GM12891 (cell line): ENCODE measurements at regions not wholly inside any gene's neighbourhood (a gene's known extent, or its start where the extent isn't known, plus 50 kb on each side); places are given as distances from the start of the nearest gene placed in this dataset.

Source experiments
- DNase-seq: peaks from one replicate; pipeline ENCODE4 v3.0.0; 2011; ENCODE audit warnings: low spot score; ENCODE audit not compliant: insufficient read length
- FAIRE-seq: peaks from 2 replicates; lab custom pipeline; 2011; peaks lifted over from hg19 to GRCh38; lab: Jason Lieb, UNC
- PAX5 ChIP-seq: IDR thresholded peaks from 2 replicates; pipeline ENCODE4 v1.6.1; 2011; ENCODE audit warnings: low read length, moderate library complexity, mild to moderate bottlenecking; ENCODE audit not compliant: insufficient read depth, severe bottlenecking
- POLR2A ChIP-seq: IDR thresholded peaks from 2 replicates; pipeline ENCODE4 v1.6.1; 2011; ENCODE audit warnings: low read depth, low read length, control low read depth
- POLR2AphosphoS5 ChIP-seq: IDR thresholded peaks from 2 replicates; pipeline ENCODE4 v1.6.1; 2011; ENCODE audit warnings: low read depth, low read length, control low read depth
- POU2F2 ChIP-seq: IDR thresholded peaks from 2 replicates; pipeline ENCODE4 v1.6.1; 2011; ENCODE audit warnings: low read depth, mild to moderate bottlenecking, control low read depth, low read length, moderate library complexity
- SPI1 ChIP-seq: IDR thresholded peaks from 2 replicates; pipeline ENCODE4 v1.6.1; 2011; ENCODE audit warnings: low read depth, low read length, control low read depth
- TAF1 ChIP-seq: IDR thresholded peaks from 2 replicates; pipeline ENCODE4 v1.6.1; 2011; ENCODE audit warnings: low read depth, low read length, control low read depth

- no peak for DNase-seq
- no peak for FAIRE-seq
- TF ChIP-seq POLR2AphosphoS5 (no peak), TAF1 (no peak), POU2F2 (no peak), POLR2A (no peak), PAX5 (no peak)
Observed at GRCh38 chr6:85396159-85396808, 53.6 kb upstream of the NT5E start.

GRCh38 chr6:85395746-85396145 lies 54.1 kb upstream of the NT5E start:
- FAIRE-seq: no peak
- no peak for TF ChIP-seq SPI1
- TF ChIP-seq TAF1: no peak
- TF ChIP-seq PAX5: no peak
- no peak for TF ChIP-seq POLR2AphosphoS5
- TF ChIP-seq POU2F2: no peak
- TF ChIP-seq POLR2A: no peak
- DNase-seq: no peak

GRCh38 chr6:85394853-85395538 lies 54.9 kb upstream of the NT5E start:
- no peak for TF ChIP-seq POU2F2
- TF ChIP-seq PAX5: no peak
- TF ChIP-seq TAF1: no peak
- no peak for TF ChIP-seq POLR2A
- no peak for TF ChIP-seq SPI1
- TF ChIP-seq POLR2AphosphoS5: no peak
- no peak for DNase-seq
- FAIRE-seq: no peak

- no peak for FAIRE-seq
- TF ChIP-seq POU2F2: no peak
- no peak for TF ChIP-seq POLR2AphosphoS5
- no peak for TF ChIP-seq POLR2A
- TF ChIP-seq SPI1: no peak
- TF ChIP-seq TAF1: no peak
- TF ChIP-seq PAX5: no peak
- DNase-seq: no peak
Observed at GRCh38 chr6:85394199-85394598, 55.7 kb upstream of the NT5E start.

DNA sequence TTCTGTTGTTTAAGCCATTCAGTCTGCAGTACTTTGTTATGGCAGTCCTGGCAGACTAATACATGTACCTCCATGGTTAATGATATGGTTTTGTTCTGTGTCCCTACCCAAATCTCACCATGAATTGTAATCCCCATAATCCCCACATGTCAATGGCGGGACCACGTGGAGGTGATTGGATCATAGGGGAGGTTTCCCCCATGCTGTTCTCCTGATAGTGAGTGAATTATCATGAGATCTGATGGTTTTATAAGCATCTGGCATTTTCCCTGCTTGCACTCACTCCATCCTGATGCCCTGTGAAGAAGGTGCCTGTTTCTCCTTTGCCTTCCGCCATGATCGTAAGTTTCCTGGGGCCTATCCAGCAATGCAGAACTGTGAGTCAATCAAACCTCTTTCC lies 57.5 kb upstream of the NT5E start:
- no peak for TF ChIP-seq POLR2AphosphoS5
- no peak for TF ChIP-seq PAX5
- TF ChIP-seq POLR2A: no peak
- TF ChIP-seq POU2F2: no peak
- TF ChIP-seq TAF1: no peak
- TF ChIP-seq SPI1: no peak
- no peak for DNase-seq

DNA sequence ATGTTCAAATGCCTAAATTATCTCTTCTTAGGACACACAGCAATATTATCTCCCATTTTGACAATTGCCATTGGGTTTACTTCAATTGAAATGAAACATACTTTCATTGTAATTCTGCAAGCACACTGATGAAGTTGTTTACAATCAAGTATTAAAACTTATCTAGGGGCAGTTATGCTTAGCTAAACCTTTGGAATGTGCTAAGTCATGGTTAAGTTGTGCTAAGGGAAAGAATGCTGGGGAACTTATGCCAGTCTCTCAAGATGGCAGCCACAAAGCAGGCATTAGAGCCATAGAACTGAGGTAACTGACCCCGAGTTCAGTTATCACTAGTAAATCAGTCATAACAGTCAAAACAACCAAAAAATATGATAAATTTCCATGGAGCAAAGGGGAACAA lies 59.1 kb upstream of the NT5E start:
- DNase-seq (no peak), FAIRE-seq (no peak)
- TF ChIP-seq POLR2A (no peak), SPI1 (no peak), POLR2AphosphoS5 (no peak), TAF1 (no peak), POU2F2 (no peak), PAX5 (no peak)

More for the DNA sequence above, 57.5 kb upstream of the NT5E start:
- no peak for FAIRE-seq

GRCh38 chr6:85390105-85390728 lies 59.7 kb upstream of the NT5E start:
- FAIRE-seq (no peak), DNase-seq (no peak)
- TF ChIP-seq SPI1: no peak
- no peak for TF ChIP-seq POLR2A
- no peak for TF ChIP-seq POLR2AphosphoS5
- TF ChIP-seq PAX5: no peak
- TF ChIP-seq POU2F2: no peak
- TF ChIP-seq TAF1: no peak

- TF ChIP-seq PAX5 (no peak), SPI1 (no peak), POU2F2 (no peak), TAF1 (no peak), POLR2A (no peak)
- FAIRE-seq (no peak), DNase-seq (no peak)
Observed at GRCh38 chr6:85389151-85389797, 60.6 kb upstream of the NT5E start.

GRCh38 chr6:85388531-85388930 lies 61.4 kb upstream of the NT5E start:
- DNase-seq (no peak), FAIRE-seq (no peak)
- TF ChIP-seq PAX5 (no peak), POLR2AphosphoS5 (no peak), TAF1 (no peak), POU2F2 (no peak), SPI1 (no peak), POLR2A (no peak)
